ENCODE measurements at regions not wholly inside any gene's neighbourhood (a gene's known extent, or its start where the extent isn't known, plus 50 kb on each side); places are given as distances from the start of the nearest gene placed in this dataset.
A peak's percentile ranks its signal among the peaks of the same experiment; 100 is the strongest.
"Not testable (repeated sequence)": the region's sequence is repeated elsewhere in the genome, so short reads cannot be mapped to it uniquely, and the experiment has no call there.

DNA sequence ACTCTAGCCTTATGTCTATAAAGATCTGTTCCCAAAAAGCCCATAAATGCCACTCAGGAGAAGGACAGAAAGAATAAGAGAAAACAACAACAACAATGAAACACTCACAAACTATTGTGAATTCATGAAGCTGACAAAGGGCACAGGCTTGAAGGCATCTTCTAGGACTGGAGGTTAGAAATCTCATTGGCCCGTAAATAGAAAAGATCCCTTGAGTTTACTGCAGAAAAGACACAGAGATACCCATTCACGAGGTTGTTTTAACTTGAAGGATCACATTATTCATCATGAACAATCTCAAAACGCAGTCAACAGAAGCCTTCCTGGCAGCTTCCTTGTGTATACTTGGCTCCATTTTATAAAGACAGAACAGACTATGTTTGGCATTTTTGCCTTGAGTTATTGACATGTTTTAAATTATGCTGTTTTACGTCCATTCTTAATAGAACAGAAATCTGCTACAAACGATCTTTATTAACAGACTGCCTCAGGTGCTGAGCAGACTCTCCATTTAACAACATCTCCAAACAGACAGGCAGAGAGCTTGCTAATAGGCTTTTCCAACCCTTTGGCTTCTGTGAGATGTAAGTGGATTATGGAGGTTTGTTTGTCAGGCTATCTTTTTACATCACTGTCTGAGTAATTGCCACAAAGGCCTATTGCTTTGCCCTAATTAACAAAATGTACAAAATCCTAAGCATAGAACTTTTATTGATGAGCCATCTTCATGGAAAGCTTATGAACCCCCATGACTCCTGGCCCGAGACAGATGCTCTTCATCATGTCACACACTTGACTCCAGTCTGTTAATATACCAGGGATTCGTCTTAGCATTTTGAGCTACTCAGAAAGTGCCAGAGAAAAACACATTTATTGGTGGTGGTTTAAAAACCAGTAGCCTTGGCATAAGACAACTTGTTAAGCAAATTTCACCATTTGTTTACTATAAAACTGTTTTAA is 735.3 kb upstream of the ZNF608 start:
- no peak overlapping the region for H3K4me3 ChIP-seq (ENCODE audit: low read length)
- H3K9me3 ChIP-seq (replicated peaks; ENCODE audit: control insufficient read depth, low read depth, low read length): no peaks in the 10 kb centered on the region
- WGBS (ENCODE audit: insufficient coverage): 63% methylated on average over 2 of the region's 7 CpGs
- DNase-seq: no peak
- no peaks in the 10 kb centered on the region for H3K36me3 ChIP-seq (ENCODE audit: control insufficient read depth, insufficient read depth, low read length)
- H3K27me3 ChIP-seq (ENCODE audit: control insufficient read depth, insufficient read depth, low read length): no peaks in the 10 kb centered on the region
- peaks cover 14% of the 10 kb centered on the region for H3K4me1 ChIP-seq (ENCODE audit: control insufficient read depth, insufficient read depth, low read length)
- no peak overlapping the region for H3K27ac ChIP-seq (ENCODE audit: low read length)

DNA sequence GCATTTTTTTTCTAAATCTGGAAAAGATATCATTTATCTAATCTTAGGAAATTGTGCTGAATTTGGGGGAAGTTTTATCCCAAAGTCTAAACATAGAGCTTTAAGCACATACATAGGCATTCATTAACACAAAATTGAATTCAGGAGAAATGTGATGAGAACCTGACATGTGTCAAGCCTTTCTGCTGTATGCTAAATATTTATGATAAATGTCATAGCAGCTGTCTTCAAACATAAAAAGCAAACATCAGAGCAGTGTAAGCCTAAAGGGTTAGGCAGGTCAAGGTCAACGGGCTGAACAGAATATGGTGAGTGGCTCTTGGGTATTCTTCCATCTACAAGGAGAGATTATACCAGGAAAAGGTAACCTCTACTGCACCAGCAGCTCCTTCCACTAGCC is 737.2 kb upstream of the ZNF608 start:
- no peaks in the 10 kb centered on the region for H3K9me3 ChIP-seq (replicated peaks; ENCODE audit: control insufficient read depth, low read depth, low read length)
- no peaks in the 10 kb centered on the region for H3K27me3 ChIP-seq (ENCODE audit: control insufficient read depth, insufficient read depth, low read length)
- no peak overlapping the region for H3K27ac ChIP-seq (ENCODE audit: low read length)
- DNase-seq: no peak
- H3K4me1 ChIP-seq (ENCODE audit: control insufficient read depth, insufficient read depth, low read length): peaks cover 17% of the 10 kb centered on the region
- no peaks in the 10 kb centered on the region for H3K36me3 ChIP-seq (ENCODE audit: control insufficient read depth, insufficient read depth, low read length)
- WGBS (ENCODE audit: insufficient coverage): no CpG with 5 or more reads among the region's 1 CpG
- no peak overlapping the region for H3K4me3 ChIP-seq (ENCODE audit: low read length)

DNA sequence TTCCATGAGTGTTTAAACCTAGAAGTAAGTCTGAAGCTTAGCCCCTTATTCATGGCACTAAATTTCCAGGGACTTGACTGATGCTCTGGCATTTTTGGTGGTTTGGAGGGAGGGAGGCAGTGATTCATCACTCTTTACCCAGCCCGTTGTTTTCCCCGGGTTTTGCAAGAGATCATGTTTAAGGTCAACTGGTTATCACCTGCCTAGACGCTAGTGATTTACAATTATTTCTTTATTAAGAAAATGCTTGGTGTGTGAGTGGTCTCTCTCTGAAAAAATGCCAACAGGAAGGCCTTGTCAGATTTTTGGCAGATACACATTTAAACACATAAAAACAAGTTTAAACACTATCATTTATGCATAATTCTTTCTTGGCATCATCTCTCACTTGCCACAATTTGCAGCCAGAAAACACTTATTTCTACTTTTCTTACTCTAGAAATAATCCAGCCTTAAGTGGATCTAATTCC is 737.9 kb upstream of the ZNF608 start:
- WGBS (ENCODE audit: insufficient coverage): no CpG with 5 or more reads among the region's 3 CpGs
- no peak for DNase-seq
- H3K36me3 ChIP-seq (ENCODE audit: control insufficient read depth, insufficient read depth, low read length): no peaks in the 10 kb centered on the region
- H3K27ac ChIP-seq (ENCODE audit: low read length): peak overlapping the region; percentile 81
- peaks cover 19% of the 10 kb centered on the region for H3K4me1 ChIP-seq (ENCODE audit: control insufficient read depth, insufficient read depth, low read length)
- no peaks in the 10 kb centered on the region for H3K9me3 ChIP-seq (replicated peaks; ENCODE audit: control insufficient read depth, low read depth, low read length)
- H3K27me3 ChIP-seq (ENCODE audit: control insufficient read depth, insufficient read depth, low read length): no peaks in the 10 kb centered on the region
- H3K4me3 ChIP-seq (ENCODE audit: low read length): no peak overlapping the region

DNA sequence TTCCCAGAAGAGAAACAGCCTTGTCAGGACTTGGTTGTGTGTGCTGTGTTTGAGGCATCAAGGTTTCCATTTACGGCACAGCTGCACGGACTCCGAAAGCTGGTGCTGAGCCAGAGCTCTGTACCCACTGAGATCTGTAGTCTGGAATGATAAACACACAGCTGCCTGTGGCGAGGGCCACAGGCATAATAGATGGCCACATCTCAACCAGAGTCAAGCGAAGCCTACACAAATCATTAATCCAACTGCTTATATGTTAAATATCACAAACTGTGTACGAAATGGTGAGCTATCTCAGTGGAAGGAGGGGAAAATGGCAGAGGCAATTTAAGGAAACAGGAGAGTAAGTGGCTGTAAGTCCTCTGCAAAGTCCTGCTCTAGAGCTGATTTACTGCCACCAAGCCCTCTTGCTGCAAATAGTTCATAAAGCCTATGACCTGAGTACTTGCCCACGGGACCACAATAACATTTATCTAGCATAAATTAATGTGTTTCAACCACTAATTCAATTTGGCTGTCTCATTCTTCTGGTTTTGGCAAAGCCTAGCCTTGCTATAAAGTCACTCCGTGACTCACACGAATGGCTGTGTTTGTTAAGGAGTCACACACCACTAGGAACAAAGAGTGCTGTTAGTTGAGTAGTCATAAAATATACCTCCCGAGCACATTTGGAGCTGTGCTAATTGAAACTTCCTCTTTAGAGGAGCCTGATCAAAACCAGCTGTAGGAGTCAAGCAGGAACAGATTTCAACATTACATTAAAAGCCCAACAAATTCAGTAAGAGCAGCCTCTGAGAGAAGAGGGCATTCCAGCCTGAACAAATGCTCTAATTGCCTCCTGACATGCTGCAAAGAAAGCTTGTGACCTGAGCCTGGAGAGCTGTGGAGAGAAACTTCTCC is 738.6 kb upstream of the ZNF608 start:
- WGBS (ENCODE audit: insufficient coverage): 22% methylated on average over 4 of the region's 10 CpGs
- Histone ChIP-seq H3K27me3 (ENCODE audit: control insufficient read depth, insufficient read depth, low read length) (no peaks in the 10 kb centered on the region), H3K4me1 (ENCODE audit: control insufficient read depth, insufficient read depth, low read length) (peaks cover 19% of the 10 kb centered on the region), H3K27ac (ENCODE audit: low read length) (peak overlapping the region; percentile 81), H3K9me3 (replicated peaks; ENCODE audit: control insufficient read depth, low read depth, low read length) (no peaks in the 10 kb centered on the region), H3K4me3 (ENCODE audit: low read length) (no peak overlapping the region), H3K36me3 (ENCODE audit: control insufficient read depth, insufficient read depth, low read length) (no peaks in the 10 kb centered on the region)
- peak; percentile 93 for DNase-seq

DNA sequence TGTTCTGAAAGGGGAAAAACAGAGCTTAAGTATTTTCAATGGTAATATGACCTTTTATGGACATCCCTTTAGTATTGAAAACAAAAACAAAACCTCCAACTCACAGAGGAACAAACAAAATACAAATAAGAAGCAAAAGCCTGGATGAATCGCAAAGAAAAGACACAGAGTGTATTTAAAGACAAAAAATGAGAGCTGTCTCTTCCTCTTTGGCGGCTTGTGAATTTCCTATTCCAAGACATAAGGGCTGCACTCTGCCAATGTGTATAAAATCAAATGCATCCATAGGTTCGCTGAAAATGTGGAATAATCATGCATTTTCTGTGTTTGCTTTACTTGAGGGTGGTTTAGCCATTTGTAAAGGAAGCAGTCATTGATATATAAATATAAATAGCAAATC is 739.3 kb upstream of the ZNF608 start:
- H3K9me3 ChIP-seq (replicated peaks; ENCODE audit: control insufficient read depth, low read depth, low read length): no peaks in the 10 kb centered on the region
- no peaks in the 10 kb centered on the region for H3K27me3 ChIP-seq (ENCODE audit: control insufficient read depth, insufficient read depth, low read length)
- WGBS (ENCODE audit: insufficient coverage): no CpG with 5 or more reads among the region's 3 CpGs
- peak; percentile 74 for DNase-seq
- H3K36me3 ChIP-seq (ENCODE audit: control insufficient read depth, insufficient read depth, low read length): no peaks in the 10 kb centered on the region
- no peak overlapping the region for H3K4me3 ChIP-seq (ENCODE audit: low read length)
- H3K4me1 ChIP-seq (ENCODE audit: control insufficient read depth, insufficient read depth, low read length): peaks cover 19% of the 10 kb centered on the region
- peak overlapping the region; percentile 81 for H3K27ac ChIP-seq (ENCODE audit: low read length)

DNA sequence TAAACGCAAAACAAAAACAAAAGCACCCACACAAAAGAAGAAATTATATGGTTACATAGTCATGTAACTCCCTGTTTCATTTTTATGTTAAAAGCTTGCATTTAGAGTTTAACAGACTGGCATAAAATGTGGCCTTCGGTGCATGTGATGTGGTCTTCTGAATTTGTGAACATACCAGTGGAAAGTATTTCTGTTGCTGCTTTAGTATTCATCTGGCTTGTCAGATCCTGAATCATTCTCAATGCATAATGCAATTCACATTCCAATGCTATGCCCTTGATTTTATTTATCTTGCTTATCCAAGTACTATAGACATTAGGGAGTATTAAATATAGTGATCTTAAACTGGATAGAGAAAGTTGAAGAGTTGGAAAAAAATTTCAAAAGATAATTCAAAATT is 740.2 kb upstream of the ZNF608 start:
- Histone ChIP-seq H3K27ac (ENCODE audit: low read length) (no peak overlapping the region), H3K4me3 (ENCODE audit: low read length) (no peak overlapping the region), H3K4me1 (ENCODE audit: control insufficient read depth, insufficient read depth, low read length) (peaks cover 19% of the 10 kb centered on the region), H3K36me3 (ENCODE audit: control insufficient read depth, insufficient read depth, low read length) (no peaks in the 10 kb centered on the region), H3K9me3 (replicated peaks; ENCODE audit: control insufficient read depth, low read depth, low read length) (no peaks in the 10 kb centered on the region), H3K27me3 (ENCODE audit: control insufficient read depth, insufficient read depth, low read length) (no peaks in the 10 kb centered on the region)
- no CpG with 5 or more reads among the region's 2 CpGs for WGBS (ENCODE audit: insufficient coverage)
- peak; percentile 37 for DNase-seq

DNA sequence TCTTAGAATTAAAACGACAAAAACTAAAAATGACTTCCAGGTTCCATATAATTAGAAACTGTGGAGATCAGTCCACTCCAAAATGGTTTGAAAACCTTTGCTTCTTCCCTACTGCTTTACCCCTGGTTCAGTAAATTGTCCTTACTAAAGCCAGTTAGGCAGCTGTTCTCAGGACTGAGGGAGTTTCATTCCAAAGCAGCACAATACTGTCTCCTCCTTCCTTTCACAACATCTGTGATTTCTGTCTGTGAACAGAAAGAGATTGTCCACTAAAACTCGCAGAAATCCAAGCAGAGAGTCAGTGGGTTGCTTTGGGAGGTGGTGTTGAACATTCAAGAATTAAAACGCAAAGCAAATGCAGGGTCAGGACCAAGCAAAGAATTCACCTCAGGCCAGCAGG is 740.8 kb upstream of the ZNF608 start:
- no peaks in the 10 kb centered on the region for H3K36me3 ChIP-seq (ENCODE audit: control insufficient read depth, insufficient read depth, low read length)
- WGBS (ENCODE audit: insufficient coverage): 56% methylated on average over 2 of the region's 3 CpGs
- no peaks in the 10 kb centered on the region for H3K27me3 ChIP-seq (ENCODE audit: control insufficient read depth, insufficient read depth, low read length)
- peak overlapping the region; percentile 4 for H3K27ac ChIP-seq (ENCODE audit: low read length)
- peak; percentile 70 for DNase-seq
- peaks cover 21% of the 10 kb centered on the region for H3K4me1 ChIP-seq (ENCODE audit: control insufficient read depth, insufficient read depth, low read length)
- H3K9me3 ChIP-seq (replicated peaks; ENCODE audit: control insufficient read depth, low read depth, low read length): no peaks in the 10 kb centered on the region
- no peak overlapping the region for H3K4me3 ChIP-seq (ENCODE audit: low read length)

DNA sequence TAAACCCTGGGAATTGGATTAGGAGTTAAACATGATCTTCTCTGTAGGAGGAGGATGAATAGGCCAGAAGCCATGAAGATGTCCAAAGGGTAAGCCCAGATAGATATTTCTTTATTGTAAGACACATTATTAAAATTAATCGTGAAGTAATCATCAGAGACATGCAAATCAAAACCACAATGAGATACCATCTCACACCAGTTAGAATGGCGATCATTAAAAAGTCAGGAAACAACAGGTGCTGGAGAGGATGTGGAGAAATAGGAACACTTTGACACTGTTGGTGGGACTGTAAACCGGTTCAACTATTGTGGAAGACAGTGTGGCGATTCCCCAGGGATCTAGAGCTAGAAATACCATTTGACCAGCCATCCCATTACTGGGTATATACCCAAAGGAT is 741.2 kb upstream of the ZNF608 start:
- Histone ChIP-seq H3K4me1 (ENCODE audit: control insufficient read depth, insufficient read depth, low read length) (peaks cover 21% of the 10 kb centered on the region), H3K27ac (ENCODE audit: low read length) (peak overlapping the region; percentile 4)
- H3K36me3 ChIP-seq (ENCODE audit: control insufficient read depth, insufficient read depth, low read length); H3K9me3 ChIP-seq (replicated peaks; ENCODE audit: control insufficient read depth, low read depth, low read length); DNase-seq; H3K4me3 ChIP-seq (ENCODE audit: low read length); H3K27me3 ChIP-seq (ENCODE audit: control insufficient read depth, insufficient read depth, low read length): not testable (repeated sequence)
- no CpG with 5 or more reads among the region's 4 CpGs for WGBS (ENCODE audit: insufficient coverage)

DNA sequence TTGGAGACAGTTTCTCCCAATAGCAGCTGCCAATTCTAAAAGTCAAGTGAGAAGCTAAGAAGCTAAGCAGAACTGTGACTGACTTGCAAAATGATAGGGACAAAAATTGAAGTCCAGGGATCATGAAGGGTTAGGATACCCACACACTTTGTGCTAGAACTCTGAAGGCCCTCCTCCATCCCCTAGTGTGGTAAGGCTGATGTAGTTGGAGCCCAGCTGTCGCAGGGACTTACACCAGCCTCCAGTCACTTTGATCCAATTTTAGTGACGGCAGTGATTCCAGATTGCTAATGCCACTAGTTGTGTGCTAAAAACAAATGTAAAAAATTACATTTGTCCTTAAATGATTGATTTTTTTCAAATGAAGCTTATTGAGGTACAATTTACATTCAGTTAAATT is 742.7 kb upstream of the ZNF608 start:
- Histone ChIP-seq H3K27ac (ENCODE audit: low read length) (no peak overlapping the region), H3K4me1 (ENCODE audit: control insufficient read depth, insufficient read depth, low read length) (peaks cover 23% of the 10 kb centered on the region), H3K27me3 (ENCODE audit: control insufficient read depth, insufficient read depth, low read length) (no peaks in the 10 kb centered on the region), H3K36me3 (ENCODE audit: control insufficient read depth, insufficient read depth, low read length) (no peaks in the 10 kb centered on the region), H3K4me3 (ENCODE audit: low read length) (no peak overlapping the region), H3K9me3 (replicated peaks; ENCODE audit: control insufficient read depth, low read depth, low read length) (peaks cover 3% of the 10 kb centered on the region)
- peak; percentile 61 for DNase-seq
- no CpG with 5 or more reads among the region's 2 CpGs for WGBS (ENCODE audit: insufficient coverage)

DNA sequence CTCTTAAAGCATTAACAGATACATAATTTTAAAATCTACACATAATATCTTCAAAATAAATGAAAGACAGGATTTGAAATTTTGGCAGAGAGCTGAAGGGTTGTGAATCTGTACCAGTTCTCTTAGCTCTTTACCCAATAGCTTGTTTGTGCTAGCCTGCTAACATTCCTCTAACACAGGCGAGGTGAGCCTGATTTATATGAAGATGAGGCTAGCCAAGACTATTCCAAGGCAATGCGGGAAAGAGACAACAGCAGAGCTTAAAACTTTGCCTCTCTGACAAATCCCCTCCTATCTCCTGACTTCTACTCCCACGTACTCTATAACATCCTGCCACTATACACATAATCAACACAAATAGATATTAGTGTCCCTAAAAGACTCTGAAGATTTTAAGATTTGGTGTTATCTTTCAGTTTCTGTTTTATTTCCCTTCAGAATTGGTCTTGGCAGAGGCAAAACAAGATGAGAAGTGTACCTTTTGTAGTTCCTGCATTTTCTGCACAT is 745.6 kb upstream of the ZNF608 start:
- Histone ChIP-seq H3K9me3 (replicated peaks; ENCODE audit: control insufficient read depth, low read depth, low read length) (peaks cover 3% of the 10 kb centered on the region), H3K27ac (ENCODE audit: low read length) (no peak overlapping the region), H3K27me3 (ENCODE audit: control insufficient read depth, insufficient read depth, low read length) (no peaks in the 10 kb centered on the region), H3K4me1 (ENCODE audit: control insufficient read depth, insufficient read depth, low read length) (peaks cover 10% of the 10 kb centered on the region), H3K36me3 (ENCODE audit: control insufficient read depth, insufficient read depth, low read length) (no peaks in the 10 kb centered on the region), H3K4me3 (ENCODE audit: low read length) (no peak overlapping the region)
- peak; percentile 21 for DNase-seq
- WGBS (ENCODE audit: insufficient coverage): 20% methylated on average over 1 of the region's 3 CpGs
